GM19438 (cell line): ENCODE measurements at regions not wholly inside any gene's neighbourhood (a gene's known extent, or its start where the extent isn't known, plus 50 kb on each side); places are given as distances from the start of the nearest gene placed in this dataset.

Source experiments
- ATAC-seq: cut with Tn5 transposase; IDR thresholded peaks from one replicate; pipeline ENCODE4 v1.9.1; 2021; ENCODE audit warnings: low read depth; ENCODE audit not compliant: unreplicated experiment

DNA sequence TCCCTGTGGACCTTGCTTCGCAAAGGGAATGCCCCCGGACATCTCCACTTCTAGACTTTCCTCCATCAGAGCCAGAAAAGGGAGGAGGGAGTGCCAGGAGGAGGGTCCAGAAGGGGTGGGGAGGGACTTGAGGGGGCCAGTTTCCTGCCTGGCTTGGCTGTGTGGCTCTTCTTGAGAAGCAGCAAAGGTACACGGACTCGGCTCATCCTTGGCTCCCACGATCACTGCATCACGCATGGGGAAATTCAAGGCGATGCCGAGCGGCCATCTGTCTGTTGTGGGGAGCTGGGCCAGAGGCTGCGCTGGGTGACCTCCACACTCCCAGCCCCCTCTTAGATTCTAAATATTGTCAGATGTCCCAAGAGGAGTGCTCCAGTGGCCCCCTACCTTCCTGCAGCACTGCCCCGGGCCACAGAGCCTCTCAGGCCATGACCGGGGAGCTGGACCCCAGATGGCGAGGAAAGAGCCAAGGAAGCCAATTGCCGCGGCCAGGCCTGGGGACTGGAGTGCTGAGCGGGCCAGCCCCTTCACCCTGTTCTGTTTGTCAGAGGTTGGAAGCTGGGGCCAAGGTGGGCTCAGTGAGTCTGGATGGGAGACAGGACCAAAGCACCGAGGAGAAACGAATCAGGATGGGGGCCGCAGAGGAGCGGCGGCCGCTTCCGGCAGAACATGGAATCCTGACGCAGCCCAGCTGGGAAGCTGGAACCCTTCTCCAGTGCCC, 104.5 kb downstream of the RBFOX3 start:
- no peak for ATAC-seq

DNA sequence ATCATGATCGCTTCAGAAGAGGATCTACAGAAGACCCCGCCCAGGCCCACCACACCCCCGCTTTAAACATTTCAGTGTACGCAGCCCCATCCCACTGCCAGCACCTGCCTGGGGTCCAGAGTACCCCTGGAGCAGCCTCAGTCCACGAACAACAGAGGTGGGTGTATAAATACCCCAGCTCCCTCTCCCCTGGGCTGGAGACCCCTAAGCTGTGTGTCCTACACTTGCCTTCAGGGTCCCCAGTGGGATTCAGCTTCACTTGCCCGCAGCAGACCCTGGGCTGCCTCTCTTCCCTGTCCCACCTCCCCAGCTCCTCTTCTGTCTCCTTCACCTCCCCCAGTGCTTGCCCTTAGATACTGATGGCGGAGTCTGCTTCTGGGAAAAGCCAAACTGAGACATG, 105.7 kb downstream of the RBFOX3 start:
- ATAC-seq: no peak

DNA sequence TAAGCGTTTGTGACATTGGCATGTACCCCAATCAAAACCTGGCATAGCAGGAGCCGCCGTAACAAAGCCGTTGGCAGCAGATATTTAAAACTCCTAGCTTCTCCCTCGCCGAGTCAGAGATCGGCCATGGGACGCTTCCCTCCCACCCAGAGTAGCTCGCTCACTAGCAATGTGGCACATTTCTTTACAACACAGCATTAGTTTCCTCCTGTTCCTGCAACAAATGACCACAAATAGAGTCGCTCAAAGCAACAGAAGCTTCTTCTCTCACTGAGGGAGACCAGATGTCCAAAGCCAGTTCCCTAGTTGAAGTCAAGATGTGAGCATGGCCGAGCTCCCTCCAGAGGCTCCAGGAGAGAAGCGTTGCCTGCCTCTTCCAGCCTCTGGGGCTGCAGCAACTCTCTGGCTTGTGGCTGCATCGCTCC, 106.7 kb downstream of the RBFOX3 start:
- ATAC-seq: no peak

DNA sequence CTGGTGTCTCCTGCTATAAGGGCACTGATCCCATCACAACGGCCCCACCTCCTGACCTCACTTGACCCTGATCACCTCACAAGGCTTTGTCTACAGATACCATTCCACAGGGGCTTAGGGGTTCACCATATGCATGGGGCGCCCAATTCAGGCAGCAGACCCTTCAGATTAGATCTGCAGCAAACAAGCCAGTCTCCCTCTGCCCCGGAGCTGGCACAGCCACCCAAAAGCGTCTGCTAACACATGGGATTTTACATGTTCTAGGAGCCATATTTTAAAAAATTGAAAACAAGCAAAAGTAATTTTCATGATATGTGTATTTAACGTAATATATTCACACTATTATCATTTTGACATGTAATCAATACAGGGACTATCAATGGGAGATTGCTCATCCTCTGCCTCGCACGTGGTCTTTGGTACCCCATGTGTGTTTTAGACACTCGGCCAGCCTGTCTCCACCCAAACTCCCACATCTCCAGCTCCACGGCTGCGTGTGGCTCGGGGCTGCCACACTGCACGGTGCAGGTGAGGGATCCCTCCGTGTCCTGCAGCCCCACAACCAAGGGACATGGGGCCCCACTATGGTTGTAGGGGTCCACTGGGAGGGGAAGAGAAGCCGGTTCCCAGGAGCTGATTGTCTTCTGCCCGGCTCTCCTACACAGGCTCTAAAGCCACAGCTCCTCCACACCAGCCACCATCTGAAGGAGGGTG, 107.6 kb downstream of the RBFOX3 start:
- ATAC-seq: no peak

DNA sequence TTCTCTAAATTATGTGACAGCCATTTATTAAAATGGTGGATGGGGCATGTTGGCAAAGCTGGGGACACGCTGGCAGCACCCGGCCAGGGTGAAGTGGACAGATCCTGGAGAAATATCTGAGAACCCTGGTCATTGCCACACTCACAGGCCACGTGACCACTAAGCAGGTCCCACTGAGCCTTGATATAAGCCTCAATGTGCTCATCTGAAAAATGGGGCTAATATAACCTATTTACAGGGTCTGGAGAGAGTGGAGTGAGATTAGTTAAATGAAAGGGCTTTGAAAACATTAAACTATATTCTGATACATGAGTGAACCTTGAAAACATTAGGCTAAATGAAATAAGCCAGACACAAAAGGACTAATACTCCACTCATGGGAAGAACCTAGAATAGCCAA, 108.9 kb downstream of the RBFOX3 start:
- ATAC-seq: no peak

DNA sequence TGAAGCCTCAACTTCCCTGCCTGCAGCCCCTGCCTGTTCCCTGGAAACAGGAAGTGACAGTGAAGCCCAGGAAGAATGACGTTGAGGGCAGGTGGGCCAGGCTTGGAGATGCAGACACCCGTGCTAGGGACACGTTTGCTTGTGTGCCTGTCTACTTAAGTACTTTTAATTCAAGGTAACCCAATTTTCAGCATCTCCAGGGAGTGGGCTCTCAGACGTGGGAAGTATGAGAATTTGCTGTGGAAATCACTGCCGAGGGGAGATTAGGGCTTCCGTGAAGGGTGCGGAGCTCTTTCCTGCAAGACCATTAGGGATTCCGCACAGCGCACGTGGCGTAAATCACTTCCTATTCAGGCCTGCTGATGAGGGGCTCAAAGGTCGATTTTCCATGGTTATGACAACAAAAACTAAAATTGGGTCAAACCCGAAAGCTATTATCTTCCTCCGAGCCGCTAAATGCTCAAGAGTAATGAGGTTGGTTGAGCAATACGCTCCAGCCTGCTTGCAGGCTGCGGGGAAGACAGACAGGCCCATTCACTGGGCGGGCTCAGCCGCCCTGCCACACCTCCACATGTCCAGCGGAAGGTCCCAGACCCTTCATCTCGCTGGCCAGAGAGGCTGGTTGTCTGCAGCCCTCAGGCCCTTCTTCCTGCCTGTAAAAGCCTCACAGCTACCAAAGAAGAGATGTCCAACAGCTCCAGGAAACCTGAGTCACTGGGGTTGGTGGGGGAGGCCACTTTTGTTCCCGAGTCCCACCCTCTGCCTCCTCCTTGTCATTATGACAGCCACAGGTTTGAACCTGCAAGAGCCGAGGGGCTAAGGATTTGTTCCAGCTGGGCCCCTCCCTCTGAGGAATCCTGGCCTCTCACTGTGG, 109.9 kb downstream of the RBFOX3 start:
- no peak for ATAC-seq

- no peak for ATAC-seq
Observed at GRCh38 chr17:79498854-79499253, 112.0 kb downstream of the RBFOX3 start.

- no peak for ATAC-seq
Observed at GRCh38 chr17:79497777-79498348, 113.0 kb downstream of the RBFOX3 start.

- ATAC-seq: no peak
Observed at GRCh38 chr17:79496422-79497005, 114.3 kb downstream of the RBFOX3 start.

GRCh38 chr17:79495665-79496064, 115.2 kb downstream of the RBFOX3 start:
- ATAC-seq: no peak

GRCh38 chr17:79491006-79491405, 119.8 kb downstream of the RBFOX3 start:
- no peak for ATAC-seq

- ATAC-seq: no peak
Observed at GRCh38 chr17:79490530-79490929, 120.3 kb downstream of the RBFOX3 start.

DNA sequence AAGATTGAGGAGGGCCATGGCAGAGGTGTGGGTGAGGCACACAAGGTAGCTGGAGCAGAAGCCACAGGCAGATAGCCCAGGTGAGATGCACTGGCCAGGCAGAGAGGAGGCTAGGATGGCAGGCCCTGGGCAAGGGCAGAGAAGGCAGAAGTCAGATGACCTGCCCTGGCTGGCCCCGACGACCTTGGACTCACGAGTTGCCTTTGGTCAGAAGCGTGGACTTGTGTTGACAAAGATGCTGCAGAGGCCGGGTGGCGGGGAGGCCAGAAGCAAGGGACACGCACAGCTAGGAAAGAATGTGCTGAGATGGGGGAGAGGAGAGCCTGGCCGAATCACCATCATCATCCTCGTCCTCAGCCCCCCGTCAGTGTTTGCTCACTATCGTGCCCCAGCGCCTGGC, 123.7 kb downstream of the RBFOX3 start:
- no peak for ATAC-seq

- ATAC-seq: no peak
Observed at GRCh38 chr17:79485991-79486390, 124.9 kb downstream of the RBFOX3 start.

- no peak for ATAC-seq
Observed at GRCh38 chr17:79485419-79485985, 125.3 kb downstream of the RBFOX3 start.

DNA sequence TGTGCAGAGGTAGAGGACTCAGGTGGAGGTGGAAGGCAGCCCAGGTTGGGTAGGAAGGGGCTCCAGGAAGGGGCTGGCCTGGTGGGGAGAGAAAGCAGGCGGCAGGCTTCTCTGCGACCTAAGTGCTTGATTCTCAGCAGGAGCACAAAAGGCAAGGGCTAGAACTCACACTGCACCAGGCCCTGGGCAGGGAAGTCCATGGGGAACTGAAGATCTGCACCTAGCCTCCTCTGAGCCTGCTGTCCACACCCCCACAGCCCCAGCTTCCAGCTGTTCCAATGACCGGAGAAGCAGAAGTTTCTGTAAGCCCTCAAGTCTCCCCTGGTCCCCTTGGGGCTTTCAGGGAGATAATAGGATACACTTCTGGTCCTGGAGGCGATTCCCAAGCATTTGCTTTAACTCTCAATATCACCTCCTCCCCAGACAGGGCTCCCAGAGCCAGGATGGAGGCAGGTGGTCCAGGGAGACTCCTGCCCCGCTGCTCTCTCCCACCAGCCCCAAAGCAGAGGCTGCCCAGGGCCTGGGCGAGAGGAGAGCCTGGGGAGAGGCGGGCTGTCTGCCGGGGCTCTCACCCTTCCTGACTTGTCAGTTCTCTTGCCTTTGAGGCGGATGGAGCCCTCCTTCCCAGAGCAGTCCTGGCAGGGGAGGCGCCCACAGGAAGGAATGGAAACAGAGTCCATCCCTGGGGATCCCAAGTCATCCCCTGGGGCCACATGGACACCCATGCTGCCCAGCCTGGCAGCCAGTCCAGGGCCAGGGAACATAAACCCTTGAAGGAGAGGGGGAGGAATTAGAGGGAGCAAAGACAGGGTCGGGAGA, 126.0 kb downstream of the RBFOX3 start:
- no peak for ATAC-seq

- ATAC-seq: no peak
Observed at GRCh38 chr17:79483842-79484241, 127.0 kb downstream of the RBFOX3 start.

DNA sequence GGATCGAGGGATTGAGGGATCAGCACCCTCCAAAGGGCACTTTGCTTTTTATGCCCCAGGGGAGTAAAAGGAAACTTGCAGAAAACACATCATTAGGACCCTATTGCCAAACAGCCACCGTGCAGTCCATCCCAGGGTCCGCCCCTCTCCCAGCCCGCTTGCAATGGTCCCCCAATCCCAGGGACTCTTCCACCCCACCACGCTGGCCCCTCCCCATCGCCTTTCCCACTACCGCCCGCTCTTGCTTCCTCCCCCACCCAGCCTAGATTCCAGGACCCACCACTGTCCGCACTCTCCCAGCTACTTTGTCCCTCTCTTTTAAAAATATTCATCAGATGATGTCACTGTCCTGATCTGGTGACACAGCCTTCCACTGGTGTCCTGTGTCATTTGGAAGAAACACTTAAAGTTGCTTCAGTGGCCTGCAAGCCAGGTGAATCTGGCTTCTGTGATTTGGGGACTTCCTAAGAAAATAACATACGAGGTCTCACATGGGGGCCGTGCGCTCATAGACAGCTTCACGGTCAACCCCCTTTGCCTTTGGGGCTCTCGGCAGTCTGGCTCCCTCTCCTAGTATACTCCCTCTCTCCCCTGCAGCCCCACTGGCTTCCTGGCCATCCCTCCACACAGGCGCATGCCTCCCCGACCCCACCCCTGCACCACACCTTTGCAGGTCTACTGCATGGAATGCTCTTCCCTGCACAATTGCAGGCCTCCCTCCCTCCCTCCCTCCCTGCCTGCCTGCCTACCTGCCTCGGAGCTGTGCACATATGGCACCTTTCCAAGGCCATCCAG, 127.9 kb downstream of the RBFOX3 start:
- ATAC-seq: no peak

DNA sequence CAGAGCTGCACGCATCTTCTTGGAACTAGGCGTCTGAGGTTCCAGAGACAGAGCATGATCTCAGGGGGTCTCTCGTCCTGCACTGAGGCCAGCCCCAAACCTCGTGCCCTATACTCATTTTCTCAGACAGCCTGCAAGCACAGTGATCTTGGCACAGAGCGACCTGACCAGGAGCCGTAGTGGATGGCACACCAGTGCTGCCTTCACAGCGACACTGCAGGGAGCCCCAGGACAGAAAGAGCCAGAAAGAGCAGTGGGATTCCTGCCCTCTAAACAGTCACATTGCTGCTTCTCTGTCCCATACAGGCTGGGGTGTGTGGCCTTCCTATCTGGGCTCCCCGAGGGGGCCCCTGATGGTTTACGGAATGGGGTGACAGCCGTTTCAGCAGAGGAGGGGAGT, 131.0 kb downstream of the RBFOX3 start:
- ATAC-seq: no peak
